GM12892 (cell line): ENCODE measurements at regions not wholly inside any gene's neighbourhood (a gene's known extent, or its start where the extent isn't known, plus 50 kb on each side); places are given as distances from the start of the nearest gene placed in this dataset.

Experiments
- DNase-seq: peaks from one replicate; pipeline ENCODE4 v3.0.0; 2011; ENCODE audit not compliant: insufficient read length
- FAIRE-seq: peaks from 2 replicates; lab custom pipeline; 2011; peaks lifted over from hg19 to GRCh38; lab: Jason Lieb, UNC
- POLR2A ChIP-seq: IDR thresholded peaks from 2 replicates; pipeline ENCODE4 v1.6.1; 2011; ENCODE audit warnings: low read depth, low read length, control low read depth
- POLR2AphosphoS5 ChIP-seq: IDR thresholded peaks from 2 replicates; pipeline ENCODE4 v1.6.1; 2011; ENCODE audit warnings: low read depth, low read length, control low read depth
- TAF1 ChIP-seq: IDR thresholded peaks from 2 replicates; pipeline ENCODE4 v1.6.1; 2011; ENCODE audit warnings: low read depth, mild to moderate bottlenecking, control low read depth, low read length, borderline replicate concordance

DNA sequence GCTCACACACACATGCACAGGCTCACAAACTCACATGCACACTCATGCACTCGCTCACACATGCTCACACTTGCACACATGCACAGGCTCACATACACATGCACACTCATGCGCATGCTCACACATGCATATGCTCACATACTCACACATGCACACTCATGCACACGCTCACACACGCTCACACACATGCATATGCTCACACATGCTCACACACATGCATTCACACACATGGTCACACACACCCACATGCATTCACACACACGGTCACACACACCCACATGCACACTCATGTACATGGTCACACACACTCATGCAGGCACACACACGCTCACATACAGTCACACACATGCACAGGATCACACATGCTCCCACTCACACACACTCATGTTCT lies 132.8 kb upstream of the SMAD3 start:
- DNase-seq (no peak), FAIRE-seq (no peak)
- TF ChIP-seq POLR2A (no peak), POLR2AphosphoS5 (no peak), TAF1 (no peak)

DNA sequence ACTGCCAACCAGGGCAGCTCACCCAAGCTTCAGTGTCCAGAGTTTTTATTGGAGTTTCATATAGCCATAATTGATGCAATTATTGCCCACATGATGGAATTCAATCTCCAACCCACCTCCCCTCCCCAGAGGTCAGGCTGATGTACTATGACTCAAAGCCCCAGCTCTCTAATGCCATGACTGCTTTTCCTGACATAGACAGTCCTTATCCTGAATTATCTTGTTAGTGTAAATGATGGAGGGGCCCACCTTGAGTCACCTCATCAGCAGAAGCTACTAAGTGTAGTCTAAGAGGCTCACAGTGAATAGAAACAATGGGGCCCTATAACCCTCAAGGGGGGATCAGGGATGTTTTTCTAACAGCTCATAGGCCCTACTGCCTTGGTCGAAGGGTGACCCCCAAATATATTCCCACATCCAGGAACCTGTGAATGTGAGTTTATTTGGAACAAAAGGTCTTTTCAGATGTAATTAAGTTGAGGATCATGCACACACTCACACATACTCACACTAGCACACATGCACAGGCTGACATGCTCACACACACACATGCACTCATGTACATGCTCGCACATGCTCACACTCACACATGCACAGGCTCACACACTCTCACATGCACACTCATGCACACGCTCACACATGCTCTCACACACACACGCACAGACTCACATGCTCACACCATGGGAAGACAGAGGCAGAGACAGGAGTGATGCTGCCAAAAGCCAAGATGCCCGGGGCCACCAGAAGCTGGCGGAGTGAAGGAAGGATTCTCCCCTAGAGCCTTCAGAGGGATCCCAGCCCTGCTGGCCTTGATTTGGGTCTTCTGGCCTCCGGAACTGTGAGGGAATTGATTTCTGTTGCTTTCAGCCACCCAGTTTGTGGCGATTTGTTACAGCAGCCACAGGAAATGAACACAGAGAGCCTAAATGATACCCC lies 131.2 kb upstream of the SMAD3 start:
- TF ChIP-seq POLR2A = no peak
- TF ChIP-seq POLR2AphosphoS5 = no peak
- TF ChIP-seq TAF1 = no peak
- DNase-seq (no peak), FAIRE-seq (no peak)

DNA sequence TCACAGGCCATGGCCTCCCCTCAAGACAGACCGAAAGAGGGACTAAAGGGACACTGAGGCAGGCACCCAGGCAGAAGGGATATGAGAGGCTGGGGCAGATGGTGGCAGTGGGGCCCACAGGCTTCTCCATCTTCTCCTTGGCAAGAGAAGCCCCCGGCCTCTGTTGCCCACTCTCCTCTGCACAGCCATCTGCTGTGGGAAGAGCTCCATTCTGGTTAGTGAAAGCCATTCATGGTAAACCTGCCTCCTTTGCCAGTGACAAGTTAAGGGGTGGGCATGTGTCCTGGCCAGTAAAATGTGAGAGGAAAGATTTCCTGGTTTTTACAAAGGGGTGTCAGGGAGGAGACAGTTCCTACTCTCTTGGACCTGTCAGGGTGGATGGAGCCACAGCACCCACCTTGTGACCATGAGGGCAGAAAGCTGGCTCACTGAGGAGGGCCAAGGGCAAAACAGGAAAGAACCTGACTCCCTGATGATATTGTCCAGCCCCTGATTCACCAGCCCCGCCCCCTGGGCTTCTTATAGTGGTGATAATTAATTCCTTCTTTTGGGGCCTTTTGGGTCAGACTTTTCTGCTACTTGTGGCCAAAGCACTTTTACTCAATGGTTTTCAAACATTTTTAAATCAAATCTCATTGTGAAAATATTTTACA lies 130.4 kb upstream of the SMAD3 start:
- no peak for TF ChIP-seq POLR2A
- no peak for TF ChIP-seq TAF1
- TF ChIP-seq POLR2AphosphoS5 = no peak
- no peak for FAIRE-seq
- DNase-seq = no peak

DNA sequence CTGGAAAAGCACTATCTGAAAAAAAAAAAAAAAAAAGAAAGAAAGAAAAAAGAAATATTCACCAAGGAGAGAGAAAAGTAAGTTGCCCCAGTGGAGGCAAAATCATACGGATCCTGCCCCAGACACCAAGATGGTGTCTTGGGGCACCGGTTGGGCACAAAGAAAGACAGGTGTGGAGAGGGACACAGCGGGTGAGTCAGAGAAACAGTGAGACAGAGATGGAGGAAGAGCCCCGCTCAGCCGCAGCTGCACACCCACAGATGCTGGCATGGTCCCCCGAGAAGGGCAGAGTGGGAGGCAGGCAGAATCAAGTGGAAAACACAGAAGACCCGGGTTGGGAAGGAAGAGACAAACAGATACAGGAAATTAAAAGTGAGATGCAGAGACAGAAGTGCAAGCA lies 129.7 kb upstream of the SMAD3 start:
- no peak for DNase-seq
- TF ChIP-seq POLR2AphosphoS5 = no peak
- TF ChIP-seq POLR2A = no peak
- no peak for TF ChIP-seq TAF1
- FAIRE-seq = no peak

DNA sequence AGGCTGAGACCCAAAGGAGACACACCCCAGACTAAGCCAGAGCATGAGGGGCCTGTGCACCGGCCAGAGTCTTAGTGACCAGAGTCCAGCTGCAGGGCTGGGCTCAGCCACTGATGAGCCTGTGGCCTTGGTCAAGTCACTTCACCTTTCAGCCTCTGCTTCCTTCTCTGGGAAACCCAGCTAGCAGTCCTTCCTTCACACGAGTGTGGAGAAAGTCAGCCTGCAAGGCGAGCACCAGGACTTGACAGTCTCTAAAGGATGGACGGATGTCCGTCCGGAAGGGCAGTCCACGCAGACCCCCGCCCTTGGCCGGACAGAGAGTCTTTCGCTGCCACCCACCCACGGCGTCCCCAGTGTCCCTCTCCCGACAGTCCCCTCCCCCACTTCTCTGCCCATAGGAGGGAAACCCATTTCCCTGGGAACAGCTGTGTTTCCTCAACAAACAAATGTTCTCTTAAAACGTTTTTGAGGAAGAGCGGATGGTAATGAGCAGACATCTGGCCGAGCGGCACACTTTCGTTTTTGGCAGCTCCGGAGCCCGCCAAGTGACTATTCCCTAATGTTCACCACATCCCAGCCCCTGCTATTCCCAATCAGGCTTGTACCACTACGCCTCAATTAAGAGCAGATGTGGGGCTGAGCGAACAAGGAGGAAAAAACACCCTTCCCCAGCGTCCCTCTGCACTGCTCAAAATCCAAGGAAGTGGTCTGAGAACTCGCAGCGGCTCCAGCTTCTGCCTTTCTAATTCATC lies 129.1 kb upstream of the SMAD3 start:
- no peak for TF ChIP-seq POLR2A
- TF ChIP-seq TAF1 = no peak
- no peak for TF ChIP-seq POLR2AphosphoS5
- FAIRE-seq (no peak), DNase-seq (no peak)

- TF ChIP-seq POLR2AphosphoS5 (no peak), TAF1 (no peak), POLR2A (no peak)
- FAIRE-seq (no peak), DNase-seq (no peak)
Measured at GRCh38 chr15:66936861-66937582, 128.4 kb upstream of the SMAD3 start.

- no peak for FAIRE-seq
- DNase-seq = no peak
- no peak for TF ChIP-seq TAF1
- TF ChIP-seq POLR2A = no peak
- no peak for TF ChIP-seq POLR2AphosphoS5
Measured at GRCh38 chr15:66937588-66937987, 127.8 kb upstream of the SMAD3 start.

DNA sequence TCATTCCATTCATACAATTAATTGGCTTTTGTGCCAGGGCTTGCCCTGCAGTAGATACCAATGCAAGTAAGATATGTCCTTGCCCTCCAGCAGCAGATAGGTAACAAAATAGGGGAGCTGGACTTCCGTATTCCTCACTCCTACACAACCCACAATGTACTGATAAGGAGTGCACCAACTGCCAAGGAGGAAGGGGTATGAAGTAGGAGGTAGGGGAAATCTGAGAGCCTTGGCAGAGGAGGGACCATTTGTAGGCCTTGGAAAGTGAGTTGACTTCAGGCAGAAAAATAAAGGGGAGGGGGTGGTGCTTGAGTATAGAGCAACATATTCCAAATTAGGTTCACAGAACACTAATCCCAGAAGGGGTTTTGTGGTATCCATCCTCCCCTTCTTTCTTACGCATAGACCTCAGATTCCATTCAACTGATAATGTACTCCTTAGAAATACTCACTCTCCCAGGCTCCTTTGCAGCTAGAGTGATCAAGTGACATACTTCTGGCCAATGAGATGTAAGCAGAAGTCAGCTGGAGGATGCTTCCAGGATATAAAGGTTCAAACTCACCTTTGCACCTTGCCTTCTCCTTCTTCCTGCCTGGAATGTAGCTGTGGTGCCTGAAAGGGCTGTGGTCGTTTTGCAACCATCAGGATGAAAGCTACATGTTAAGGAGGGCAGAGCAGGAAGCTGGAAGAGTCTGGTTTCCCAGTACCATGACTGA lies 127.1 kb upstream of the SMAD3 start:
- FAIRE-seq = no peak
- no peak for DNase-seq
- TF ChIP-seq POLR2A = no peak
- TF ChIP-seq TAF1 = no peak
- TF ChIP-seq POLR2AphosphoS5 = no peak

DNA sequence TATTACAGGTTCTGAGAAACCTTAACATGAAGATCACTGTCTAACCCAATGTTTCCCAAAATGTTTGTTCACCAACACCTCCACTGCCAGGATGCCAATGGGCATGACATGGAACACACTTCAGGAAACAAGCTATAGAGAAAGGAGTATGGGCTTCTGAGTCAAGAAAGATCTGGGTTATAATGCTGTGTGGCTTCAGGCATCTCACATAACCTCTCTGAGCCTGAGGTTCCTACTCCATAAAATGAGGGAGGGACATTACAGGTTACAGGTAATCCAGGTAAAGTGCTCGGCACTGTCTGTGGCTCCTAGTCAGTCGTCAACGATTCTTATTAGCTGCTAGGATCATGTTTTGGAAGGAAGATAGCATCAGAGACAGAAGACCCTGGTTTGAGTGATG lies 126.4 kb upstream of the SMAD3 start:
- no peak for FAIRE-seq

DNA sequence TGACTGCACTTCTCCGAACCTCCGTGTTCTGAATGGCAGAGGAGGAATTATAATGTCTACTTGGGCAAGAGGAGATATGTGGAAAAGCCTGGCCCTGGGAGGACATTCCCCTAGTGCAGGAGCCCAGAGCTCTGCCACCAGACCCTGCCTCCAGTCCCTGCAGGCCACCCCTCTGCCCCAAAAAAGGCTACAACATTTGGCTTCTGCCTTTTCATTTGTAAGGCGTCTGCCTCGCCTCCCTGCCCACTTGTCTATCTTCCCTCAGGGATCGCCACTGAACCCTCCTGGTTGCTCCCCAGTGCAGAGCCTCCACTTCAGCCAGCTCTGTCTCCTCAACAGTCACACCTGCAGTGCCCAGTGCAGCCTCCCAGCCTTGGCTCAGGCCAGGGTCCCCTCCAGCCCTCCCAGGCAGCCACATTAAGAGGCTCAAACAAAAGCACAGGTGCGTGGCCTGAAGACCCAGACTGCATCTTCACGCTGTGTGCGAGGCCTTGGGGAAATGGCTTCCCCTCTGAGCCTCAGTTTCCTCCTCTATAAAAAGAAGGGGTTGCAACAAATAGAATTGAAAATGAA lies 125.9 kb upstream of the SMAD3 start:
- no peak for FAIRE-seq
- TF ChIP-seq POLR2A (no peak), POLR2AphosphoS5 (no peak), TAF1 (no peak)
- no peak for DNase-seq

More for the DNA sequence above, 126.4 kb upstream of the SMAD3 start:
- DNase-seq = no peak
- TF ChIP-seq POLR2AphosphoS5 (no peak), TAF1 (no peak), POLR2A (no peak)
